ENCODE measurements at regions not wholly inside any gene's neighbourhood (a gene's known extent, or its start where the extent isn't known, plus 50 kb on each side); places are given as distances from the start of the nearest gene placed in this dataset.

- CTCF ChIA-PET (ENCODE audit: low intra/inter-chr PET ratio, low total read pairs), result no interaction called here
- H3K27ac ChIP-seq (ENCODE audit: extremely low read length, insufficient read depth, low read length), result no peak overlapping the region
- BruUV-seq (replicated peaks), result no TSS peak
- DNase-seq (ENCODE audit: low spot score) (no peak), FAIRE-seq (no peak), ATAC-seq (no peak)
- POLR2A ChIA-PET, result no interaction called here
- intact Hi-C loops (cut with micrococcal nuclease; ENCODE audit: unreplicated experiment), result no loop called here
- no peaks in the 10 kb centered on the region for H3K36me3 ChIP-seq (replicated peaks in 1 of 2; ENCODE audit: control insufficient read depth in 1 of 2, insufficient read depth in 2 of 2, low read length in 2 of 2)
- H3K79me2 ChIP-seq (ENCODE audit: insufficient read depth, low read length), result no peaks in the 10 kb centered on the region
- no peaks in the 10 kb centered on the region for H3K4me1 ChIP-seq (ENCODE audit: insufficient read depth, low read length)
- TF ChIP-seq MAZ (IDR thresholded peaks at IDR 0.05; ENCODE audit: borderline replicate concordance, low read depth, low read length) (no peak), MAZ (CRISPR knock-in tag; IDR thresholded peaks at IDR 0.05; ENCODE audit: low read depth) (no peak), ZNF615 (CRISPR knock-in tag; IDR thresholded peaks at IDR 0.05; ENCODE audit: borderline replicate concordance) (no peak), ZNF367 (CRISPR knock-in tag; IDR thresholded peaks at IDR 0.05; ENCODE audit: borderline replicate concordance) (no peak), ZBED4 (CRISPR knock-in tag; IDR thresholded peaks at IDR 0.05; ENCODE audit: borderline replicate concordance) (no peak), SPEN (CRISPR knock-in tag; IDR thresholded peaks at IDR 0.05; ENCODE audit: low read depth) (no peak), ATF7 (IDR thresholded peaks at IDR 0.05) (no peak), ATF7 (CRISPR knock-in tag; IDR thresholded peaks at IDR 0.05) (no peak), DNMT1 (CRISPR knock-in tag; IDR thresholded peaks at IDR 0.05) (no peak), ZNF510 (CRISPR knock-in tag; IDR thresholded peaks at IDR 0.05; ENCODE audit: low read depth) (no peak)
- no peaks in the 10 kb centered on the region for H4K20me1 ChIP-seq (ENCODE audit: insufficient read depth, low read length)
- WGBS (ENCODE audit: low lambda C conversion rate), result 1% methylated on average over 2 of the region's 2 CpGs
- no peaks in the 10 kb centered on the region for H3K27me3 ChIP-seq (ENCODE audit: control insufficient read depth in 1 of 2, insufficient read depth in 2 of 2, low read length in 2 of 2)
- H2AFZ ChIP-seq (ENCODE audit: low read length), result no peak overlapping the region
- in situ Hi-C loops (cut with HindIII; ENCODE audit: extremely low pct_ligation_motif_present, low pct_unique_long_range_greater_than_20kb), result no loop called here
- H3K9ac ChIP-seq (ENCODE audit: insufficient read depth, low read depth, low read length), result no peak overlapping the region
- H3K4me2 ChIP-seq (ENCODE audit: low read depth, low read length), result no peak overlapping the region
- H3K4me3 ChIP-seq (replicated peaks in 1 of 3; ENCODE audit: insufficient read depth in 1 of 3, low read depth in 2 of 3, low read length in 3 of 3), result no peak overlapping the region
- H3K9me3 ChIP-seq (ENCODE audit: low read length), result peaks cover 60% of the 10 kb centered on the region
These were observed 390.7 kb downstream of the GBA3 start for GRCh38 chr4:23083391-23083790.

All from HepG2 (cell line).